ENCODE measurements at regions not wholly inside any gene's neighbourhood (a gene's known extent, or its start where the extent isn't known, plus 50 kb on each side); places are given as distances from the start of the nearest gene placed in this dataset.

GRCh38 chr1:60696512-60696911 lies 385.8 kb upstream of the NFIA start:
- WGBS: 46% methylated on average over 1 of the region's 1 CpG
- peaks cover 0 to 6% (median 2%) of the 10 kb centered on the region in 4 donors for H3K9me3 ChIP-seq (ENCODE audit: control insufficient read depth in 4 of 4, low read length in 3 of 4)
- no peak for DNase-seq (ENCODE audit: low spot score)
- no peaks in the 10 kb centered on the region for H3K27me3 ChIP-seq (ENCODE audit: control insufficient read depth in 4 of 4, insufficient read depth in 4 of 4, low read length in 3 of 4)
- H3K36me3 ChIP-seq (ENCODE audit: control insufficient read depth in 4 of 4, insufficient read depth in 3 of 4, low read depth in 1 of 4, low read length in 3 of 4): no peaks in the 10 kb centered on the region
- H3K27ac ChIP-seq (ENCODE audit: low read depth in 1 of 2, low read length in 2 of 2): no peak overlapping the region
- H3K4me1 ChIP-seq (ENCODE audit: control insufficient read depth in 4 of 4, insufficient read depth in 4 of 4, low read length in 3 of 4): no peaks in the 10 kb centered on the region
- no peak for TF ChIP-seq JUND (IDR thresholded peaks at IDR 0.05)
- no peak for TF ChIP-seq TAF1 (conservative IDR thresholded peaks at IDR 0.05)
- TF ChIP-seq FOXA1 (IDR thresholded peaks at IDR 0.05): no peak
- TF ChIP-seq HNF4G (IDR thresholded peaks at IDR 0.05): no peak
- TF ChIP-seq, protein P1, sequence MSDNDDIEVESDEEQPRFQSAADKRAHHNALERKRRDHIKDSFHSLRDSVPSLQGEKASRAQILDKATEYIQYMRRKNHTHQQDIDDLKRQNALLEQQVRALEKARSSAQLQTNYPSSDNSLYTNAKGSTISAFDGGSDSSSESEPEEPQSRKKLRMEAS (IDR thresholded peaks at IDR 0.05): no peak
- H3K9ac ChIP-seq (ENCODE audit: low read depth in 1 of 2, low read length in 2 of 2): no peak overlapping the region
- H3K4me3 ChIP-seq (ENCODE audit: low read depth in 1 of 3, low read length in 3 of 3): no peak overlapping the region

DNA sequence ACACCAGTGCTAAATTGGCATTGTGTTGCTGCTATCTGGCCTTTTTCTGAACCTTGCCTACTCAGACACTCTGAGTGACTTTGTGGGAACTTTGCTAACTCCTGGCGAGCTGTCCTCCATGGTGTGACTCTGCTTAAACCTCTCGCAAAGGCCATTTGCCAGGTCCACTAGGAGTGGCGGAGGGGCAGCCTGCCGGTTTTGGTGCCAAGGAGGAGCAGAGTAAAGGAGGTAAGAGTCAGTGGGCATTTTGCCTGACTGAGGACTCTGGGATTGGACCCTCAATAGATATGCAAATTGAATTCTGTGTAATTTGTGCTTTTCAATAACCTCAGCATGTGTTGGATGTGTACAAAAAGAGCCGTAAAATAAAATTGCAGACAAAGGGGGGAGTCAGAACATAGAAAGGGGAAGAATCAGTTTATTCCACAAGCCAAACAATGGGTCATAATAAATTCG lies 386.6 kb upstream of the NFIA start:
- 81% methylated on average over 6 of the region's 6 CpGs for WGBS
- Histone ChIP-seq H3K9ac (ENCODE audit: low read depth in 1 of 2, low read length in 2 of 2) (no peak overlapping the region), H3K27me3 (ENCODE audit: control insufficient read depth in 4 of 4, insufficient read depth in 4 of 4, low read length in 3 of 4) (no peaks in the 10 kb centered on the region), H3K9me3 (ENCODE audit: control insufficient read depth in 4 of 4, low read length in 3 of 4) (peaks cover 0 to 6% (median 2%) of the 10 kb centered on the region in 4 donors), H3K4me3 (ENCODE audit: low read depth in 1 of 3, low read length in 3 of 3) (no peak overlapping the region), H3K27ac (ENCODE audit: low read depth in 1 of 2, low read length in 2 of 2) (no peak overlapping the region), H3K36me3 (ENCODE audit: control insufficient read depth in 4 of 4, insufficient read depth in 3 of 4, low read depth in 1 of 4, low read length in 3 of 4) (no peaks in the 10 kb centered on the region), H3K4me1 (ENCODE audit: control insufficient read depth in 4 of 4, insufficient read depth in 4 of 4, low read length in 3 of 4) (no peaks in the 10 kb centered on the region)
- no peak for DNase-seq (ENCODE audit: low spot score)
- TF ChIP-seq RXRA (IDR thresholded peaks at IDR 0.05) (no peak), REST (IDR thresholded peaks at IDR 0.05) (no peak), RAD21 (IDR thresholded peaks at IDR 0.05) (no peak), ATF3 (IDR thresholded peaks at IDR 0.05) (no peak), TAF1 (conservative IDR thresholded peaks at IDR 0.05) (no peak), GABPA (IDR thresholded peaks at IDR 0.05 in 1 of 2, conservative IDR thresholded peaks at IDR 0.05 in 1 of 2) (no peak), SP1 (IDR thresholded peaks at IDR 0.05) (no peak), EGR1 (IDR thresholded peaks at IDR 0.05; ENCODE audit: low read depth in 2 of 2) (no peak), HNF4G (IDR thresholded peaks at IDR 0.05) (no peak), JUND (IDR thresholded peaks at IDR 0.05) (no peak), FOXA2 (IDR thresholded peaks at IDR 0.05) (no peak), YY1 (IDR thresholded peaks at IDR 0.05) (no peak), NR2F2 (IDR thresholded peaks at IDR 0.05) (no peak), FOXA1 (IDR thresholded peaks at IDR 0.05) (no peak), HNF4A (conservative IDR thresholded peaks at IDR 0.05) (no peak)
- TF ChIP-seq, protein P1 (IDR thresholded peaks at IDR 0.05): no peak
- TF ChIP-seq, protein P2, sequence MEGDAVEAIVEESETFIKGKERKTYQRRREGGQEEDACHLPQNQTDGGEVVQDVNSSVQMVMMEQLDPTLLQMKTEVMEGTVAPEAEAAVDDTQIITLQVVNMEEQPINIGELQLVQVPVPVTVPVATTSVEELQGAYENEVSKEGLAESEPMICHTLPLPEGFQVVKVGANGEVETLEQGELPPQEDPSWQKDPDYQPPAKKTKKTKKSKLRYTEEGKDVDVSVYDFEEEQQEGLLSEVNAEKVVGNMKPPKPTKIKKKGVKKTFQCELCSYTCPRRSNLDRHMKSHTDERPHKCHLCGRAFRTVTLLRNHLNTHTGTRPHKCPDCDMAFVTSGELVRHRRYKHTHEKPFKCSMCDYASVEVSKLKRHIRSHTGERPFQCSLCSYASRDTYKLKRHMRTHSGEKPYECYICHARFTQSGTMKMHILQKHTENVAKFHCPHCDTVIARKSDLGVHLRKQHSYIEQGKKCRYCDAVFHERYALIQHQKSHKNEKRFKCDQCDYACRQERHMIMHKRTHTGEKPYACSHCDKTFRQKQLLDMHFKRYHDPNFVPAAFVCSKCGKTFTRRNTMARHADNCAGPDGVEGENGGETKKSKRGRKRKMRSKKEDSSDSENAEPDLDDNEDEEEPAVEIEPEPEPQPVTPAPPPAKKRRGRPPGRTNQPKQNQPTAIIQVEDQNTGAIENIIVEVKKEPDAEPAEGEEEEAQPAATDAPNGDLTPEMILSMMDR (IDR thresholded peaks at IDR 0.05; ENCODE audit: low read depth, low read length, missing input control): no peak
- TF ChIP-seq, protein P3, sequence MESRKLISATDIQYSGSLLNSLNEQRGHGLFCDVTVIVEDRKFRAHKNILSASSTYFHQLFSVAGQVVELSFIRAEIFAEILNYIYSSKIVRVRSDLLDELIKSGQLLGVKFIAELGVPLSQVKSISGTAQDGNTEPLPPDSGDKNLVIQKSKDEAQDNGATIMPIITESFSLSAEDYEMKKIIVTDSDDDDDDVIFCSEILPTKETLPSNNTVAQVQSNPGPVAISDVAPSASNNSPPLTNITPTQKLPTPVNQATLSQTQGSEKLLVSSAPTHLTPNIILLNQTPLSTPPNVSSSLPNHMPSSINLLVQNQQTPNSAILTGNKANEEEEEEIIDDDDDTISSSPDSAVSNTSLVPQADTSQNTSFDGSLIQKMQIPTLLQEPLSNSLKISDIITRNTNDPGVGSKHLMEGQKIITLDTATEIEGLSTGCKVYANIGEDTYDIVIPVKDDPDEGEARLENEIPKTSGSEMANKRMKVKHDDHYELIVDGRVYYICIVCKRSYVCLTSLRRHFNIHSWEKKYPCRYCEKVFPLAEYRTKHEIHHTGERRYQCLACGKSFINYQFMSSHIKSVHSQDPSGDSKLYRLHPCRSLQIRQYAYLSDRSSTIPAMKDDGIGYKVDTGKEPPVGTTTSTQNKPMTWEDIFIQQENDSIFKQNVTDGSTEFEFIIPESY (IDR thresholded peaks at IDR 0.05): no peak
